Daoy (cell line): ENCODE measurements at regions not wholly inside any gene's neighbourhood (a gene's known extent, or its start where the extent isn't known, plus 50 kb on each side); places are given as distances from the start of the nearest gene placed in this dataset.

Source experiments
- DNase-seq: peaks from one replicate; pipeline ENCODE4 v3.0.0-alpha.2; 2015; ENCODE audit warnings: low read depth

- DNase-seq: no peak
These were observed 73.4 kb upstream of the DNAH5 start for GRCh38 chr5:14017904-14018303.

DNA sequence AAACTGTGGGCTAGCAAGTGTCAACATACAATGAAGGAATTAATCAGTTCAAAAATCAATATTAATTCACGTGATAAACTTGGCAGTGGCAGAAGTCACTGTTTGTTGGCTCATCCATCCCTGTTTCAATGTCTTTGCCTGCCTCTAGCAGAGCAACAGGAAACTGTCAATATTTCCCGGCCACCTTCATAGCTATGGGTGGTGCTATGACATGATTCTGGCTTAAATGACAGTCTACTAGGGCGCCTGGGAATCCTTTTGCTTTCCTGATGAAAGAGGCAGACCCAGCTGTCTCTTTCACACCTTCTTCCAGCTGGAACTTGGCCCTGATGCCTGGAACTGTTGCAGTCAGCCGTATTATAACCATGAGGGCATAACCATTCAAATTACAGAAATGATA lies 72.1 kb upstream of the DNAH5 start:
- DNase-seq: no peak

- DNase-seq: peak; percentile 97
These were observed 66.9 kb upstream of the DNAH5 start for GRCh38 chr5:14011089-14012020.

DNA sequence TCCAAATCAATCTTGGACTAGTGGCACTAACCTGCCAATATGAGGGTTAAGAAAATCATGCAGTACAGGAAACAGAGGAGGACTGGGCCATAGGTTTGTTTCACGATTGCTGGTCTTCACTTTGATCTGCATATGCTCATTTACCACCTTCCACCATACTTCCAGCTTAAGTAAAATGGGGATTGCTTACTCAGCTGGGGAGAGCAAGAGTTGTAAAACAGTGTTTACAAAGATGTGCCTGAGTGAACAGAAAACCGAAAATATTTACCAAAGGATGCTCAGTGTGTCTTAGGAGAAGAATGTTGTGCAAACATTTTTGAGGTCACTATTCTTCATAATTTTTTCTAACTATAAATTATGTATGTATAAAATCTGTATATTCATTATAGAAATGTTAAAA lies 65.1 kb upstream of the DNAH5 start:
- no peak for DNase-seq

DNA sequence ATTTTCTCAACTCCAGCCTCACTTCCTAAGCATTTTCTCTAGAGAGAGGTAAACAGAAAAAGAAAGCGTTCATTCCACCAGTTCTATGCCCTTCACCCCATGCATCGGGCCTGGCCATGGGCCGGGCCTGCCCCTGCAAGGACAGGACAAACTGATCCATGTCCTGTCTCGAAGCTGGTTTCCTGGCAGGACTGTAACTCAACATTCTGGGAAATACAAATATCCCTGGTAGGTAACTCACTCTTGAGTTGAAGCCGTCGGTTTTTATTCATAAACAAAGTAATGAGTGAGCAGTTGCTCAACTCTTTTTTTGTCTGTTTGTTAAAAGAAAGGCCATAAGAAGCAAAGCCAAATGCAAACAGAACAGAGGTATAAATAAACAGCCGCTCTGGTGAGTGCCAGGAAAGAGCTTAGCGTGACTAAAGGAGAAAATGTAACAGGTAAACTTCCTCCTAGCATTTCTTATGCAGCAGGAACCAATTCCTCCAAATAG lies 64.4 kb upstream of the DNAH5 start:
- DNase-seq: no peak

GRCh38 chr5:14006823-14007520 lies 62.5 kb upstream of the DNAH5 start:
- DNase-seq: no peak

DNA sequence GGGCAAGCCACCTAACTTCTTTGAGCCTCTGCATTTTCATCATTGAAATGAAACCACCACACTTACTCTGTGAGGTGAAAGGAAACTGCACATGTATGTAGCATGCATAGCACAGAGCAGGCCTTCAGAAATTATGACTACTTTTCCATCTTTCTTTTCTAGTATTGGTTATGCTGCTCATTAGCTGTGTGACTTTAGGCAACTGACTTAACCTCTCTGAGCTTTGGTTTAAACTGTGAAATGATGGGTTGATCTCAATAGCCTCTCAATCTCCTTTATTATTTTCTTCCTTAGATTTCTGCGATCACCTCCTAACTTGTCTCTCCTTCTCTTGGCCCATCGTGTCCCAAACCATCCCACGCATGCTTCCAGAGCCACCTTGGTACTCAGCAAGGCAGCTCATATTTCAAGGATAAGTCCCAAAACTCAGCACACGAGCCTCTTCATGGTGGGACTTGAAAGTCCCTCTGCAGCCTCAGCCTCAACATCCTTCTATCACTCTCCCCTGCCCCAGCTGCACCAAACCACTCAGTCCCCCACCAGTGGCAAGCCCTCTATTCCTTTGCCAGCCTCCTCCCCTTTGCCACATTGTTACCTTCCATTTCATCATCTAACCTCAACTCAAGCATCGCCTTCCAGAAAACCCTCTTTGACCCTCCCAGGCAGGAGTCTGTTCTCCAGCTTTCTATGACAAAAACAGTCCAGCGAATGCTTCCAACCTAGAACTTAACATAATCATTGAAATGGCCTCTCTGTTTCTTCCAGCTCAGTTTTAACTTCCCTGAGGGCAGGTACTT lies 60.3 kb upstream of the DNAH5 start:
- no peak for DNase-seq

- DNase-seq: no peak
These were observed 59.4 kb upstream of the DNAH5 start for GRCh38 chr5:14003936-14004335.

GRCh38 chr5:14003513-14003912 lies 59.0 kb upstream of the DNAH5 start:
- no peak for DNase-seq

GRCh38 chr5:13998254-13998653 lies 53.8 kb upstream of the DNAH5 start:
- DNase-seq: no peak

- DNase-seq: no peak
These were observed 53.0 kb upstream of the DNAH5 start for GRCh38 chr5:13997514-13997913.

GRCh38 chr5:13994621-13995253 lies 50.2 kb upstream of the DNAH5 start:
- DNase-seq: peak; percentile 8
